Stimulated activated CD4-positive, alpha-beta T cell treated with anti-CD3 and anti-CD28 coated beads, Interleukin-15, amount 100 ng/mL, for 24 hours (primary cell): ENCODE measurements at regions not wholly inside any gene's neighbourhood (a gene's known extent, or its start where the extent isn't known, plus 50 kb on each side); places are given as distances from the start of the nearest gene placed in this dataset.

Experiments
- DNase-seq: peaks from one replicate; pipeline ENCODE4 v3.0.0-alpha.2; 2020

DNA sequence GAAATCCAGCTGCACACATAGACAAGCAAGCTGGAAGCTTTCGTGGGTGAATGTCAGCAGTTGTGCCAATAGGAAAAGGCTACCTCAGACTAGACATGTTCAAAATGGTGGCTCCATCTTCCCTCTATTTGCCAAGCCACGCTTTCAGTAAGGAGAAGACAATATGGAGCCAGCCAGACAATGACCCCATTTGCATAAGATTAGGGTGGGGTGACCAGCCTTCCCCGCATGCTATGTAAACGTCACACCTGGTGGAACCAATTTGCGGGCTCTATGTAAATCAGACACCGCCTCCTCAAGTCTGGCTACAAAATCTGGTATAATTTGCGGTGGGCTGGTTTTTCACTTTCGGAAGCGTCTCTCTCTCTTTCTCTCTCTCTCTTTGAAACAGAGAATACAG is 297.4 kb upstream of the PCDH15 start:
- DNase-seq: no peak

DNA sequence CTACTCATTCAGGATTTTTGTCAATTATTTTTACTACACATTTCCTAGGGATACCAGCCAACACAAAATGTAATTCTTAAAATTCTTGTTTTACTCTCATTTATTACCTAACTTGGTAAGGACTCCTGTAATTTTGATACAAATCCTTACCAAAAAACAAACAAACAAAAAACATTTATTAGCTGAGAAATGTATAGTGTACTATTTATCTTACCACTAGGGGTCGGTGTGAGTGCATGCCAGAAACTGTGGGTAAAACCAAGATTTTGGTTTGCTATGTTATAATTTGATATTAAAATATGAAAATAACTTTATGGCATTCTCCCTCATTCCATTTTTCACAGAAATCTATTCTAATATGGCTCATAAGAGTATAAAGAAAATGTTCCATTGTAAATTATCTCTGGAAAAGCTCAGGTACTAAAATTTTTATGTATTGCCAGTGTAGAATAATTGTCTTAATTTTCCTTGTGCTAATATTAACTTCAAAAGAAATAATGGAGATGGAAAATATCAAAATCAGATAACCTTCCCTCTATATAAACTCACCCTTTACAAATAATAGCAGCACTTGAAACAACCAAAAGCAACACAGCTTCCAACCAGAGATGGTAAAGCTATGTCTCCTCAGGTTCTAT is 290.8 kb upstream of the PCDH15 start:
- no peak for DNase-seq

DNA sequence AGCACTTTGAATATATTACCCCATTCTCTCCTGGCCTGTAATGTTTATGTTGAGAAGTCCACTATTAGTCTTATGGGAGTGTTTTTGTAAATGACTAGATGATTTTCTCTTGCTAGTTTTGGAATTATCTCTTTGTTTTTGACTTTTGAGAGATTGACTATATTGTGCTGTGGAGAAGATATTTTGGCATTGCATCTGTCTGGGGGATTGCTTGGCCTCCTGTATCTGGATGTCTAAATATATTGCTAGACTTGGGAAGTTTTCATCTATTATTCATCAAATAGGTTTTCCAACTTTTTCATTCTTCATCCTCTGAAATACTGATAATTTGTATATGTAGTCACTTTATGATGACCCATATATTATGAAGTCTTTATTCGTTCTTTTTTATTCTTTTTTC is 277.1 kb upstream of the PCDH15 start:
- no peak for DNase-seq

DNA sequence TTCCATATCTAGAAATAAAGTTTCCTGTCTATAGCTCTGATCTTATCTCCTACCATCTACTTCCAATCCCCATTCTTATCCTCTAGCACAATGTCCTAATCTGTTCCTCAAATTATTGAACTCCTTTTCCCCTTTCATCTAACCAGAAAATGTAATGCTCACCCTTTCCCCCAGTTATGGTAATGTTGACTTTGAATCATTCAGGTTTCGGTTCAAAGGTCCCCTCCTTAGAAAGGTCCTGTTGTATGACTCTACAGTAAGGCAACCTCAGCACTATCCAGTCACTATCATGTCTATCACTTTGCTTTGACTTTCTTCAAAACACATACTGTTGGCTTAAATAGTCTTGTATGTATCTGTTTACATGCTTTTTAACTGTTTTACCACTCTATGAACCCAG is 264.2 kb upstream of the PCDH15 start:
- no peak for DNase-seq

DNA sequence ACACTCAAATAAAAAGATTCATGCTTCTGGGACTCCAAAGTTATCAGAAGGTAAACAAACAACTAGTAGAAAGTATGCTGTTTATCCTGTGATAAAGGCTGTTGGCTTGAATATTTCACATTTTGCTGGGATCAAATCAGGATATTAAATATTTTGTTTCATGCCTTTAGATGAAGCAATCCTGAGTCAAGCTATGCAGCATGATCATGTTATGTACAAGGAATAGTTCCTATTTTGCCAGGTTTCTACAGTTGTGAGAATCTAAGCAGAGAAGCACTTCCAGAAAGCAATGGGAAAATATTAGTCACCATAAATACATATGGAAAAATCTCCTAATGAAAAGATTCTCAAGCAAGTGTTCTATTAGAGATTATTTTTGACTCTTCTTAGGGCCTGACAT is 262.8 kb upstream of the PCDH15 start:
- no peak for DNase-seq

DNA sequence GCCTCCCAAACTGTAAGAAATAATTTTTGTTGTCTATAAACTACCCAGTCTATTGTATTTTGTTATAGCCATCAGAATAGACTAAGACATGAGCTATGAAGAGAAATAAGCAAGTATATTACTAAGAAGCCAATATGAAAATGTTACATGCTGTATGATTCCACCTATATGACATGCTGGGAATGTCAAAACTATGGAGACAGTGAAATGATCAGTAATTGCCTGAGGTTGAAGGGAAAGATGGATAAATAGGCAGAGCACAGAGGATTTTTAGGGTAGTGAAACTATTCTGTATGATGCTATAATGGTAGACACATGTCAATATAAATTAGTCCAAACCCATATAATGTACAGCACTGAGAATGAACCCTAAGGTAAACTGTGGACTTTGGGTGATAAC is 261.3 kb upstream of the PCDH15 start:
- no peak for DNase-seq

DNA sequence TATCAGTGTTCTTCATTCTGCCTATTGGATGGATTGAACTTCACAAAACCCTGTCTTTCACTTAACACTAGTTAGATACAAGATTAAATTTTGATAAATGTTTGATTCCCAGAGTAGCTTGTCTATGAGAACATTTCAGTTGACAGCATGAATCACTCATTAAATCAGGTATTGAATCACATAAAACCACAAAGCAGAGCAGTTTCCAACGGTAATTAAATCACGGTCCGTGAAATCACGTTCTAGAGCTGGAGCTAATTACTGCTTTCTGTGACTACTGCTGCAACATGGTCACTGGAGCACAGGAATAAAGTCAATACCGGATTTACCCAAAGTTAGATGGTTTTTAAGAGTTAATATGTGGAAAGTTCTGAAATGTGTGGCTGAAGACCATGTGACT is 257.8 kb upstream of the PCDH15 start:
- DNase-seq: no peak

DNA sequence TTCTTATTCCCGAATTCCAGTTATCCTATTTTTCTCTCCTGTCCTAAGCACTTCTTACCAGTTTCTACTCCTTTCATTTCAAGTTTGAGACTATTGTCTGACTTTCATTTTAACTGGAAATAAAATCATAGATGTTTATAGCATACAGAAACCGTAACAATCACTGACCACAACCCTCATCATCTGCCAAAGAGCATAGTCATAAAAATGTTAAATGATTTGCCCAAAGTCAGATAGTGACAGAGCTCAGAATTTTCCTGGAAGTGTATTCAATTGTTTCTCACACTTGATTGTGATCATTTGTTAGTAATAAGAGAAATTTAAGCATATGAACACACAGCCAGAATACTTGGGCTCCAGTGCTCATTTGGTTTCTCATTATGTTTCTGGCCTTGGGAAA is 250.5 kb upstream of the PCDH15 start:
- DNase-seq: no peak

DNA sequence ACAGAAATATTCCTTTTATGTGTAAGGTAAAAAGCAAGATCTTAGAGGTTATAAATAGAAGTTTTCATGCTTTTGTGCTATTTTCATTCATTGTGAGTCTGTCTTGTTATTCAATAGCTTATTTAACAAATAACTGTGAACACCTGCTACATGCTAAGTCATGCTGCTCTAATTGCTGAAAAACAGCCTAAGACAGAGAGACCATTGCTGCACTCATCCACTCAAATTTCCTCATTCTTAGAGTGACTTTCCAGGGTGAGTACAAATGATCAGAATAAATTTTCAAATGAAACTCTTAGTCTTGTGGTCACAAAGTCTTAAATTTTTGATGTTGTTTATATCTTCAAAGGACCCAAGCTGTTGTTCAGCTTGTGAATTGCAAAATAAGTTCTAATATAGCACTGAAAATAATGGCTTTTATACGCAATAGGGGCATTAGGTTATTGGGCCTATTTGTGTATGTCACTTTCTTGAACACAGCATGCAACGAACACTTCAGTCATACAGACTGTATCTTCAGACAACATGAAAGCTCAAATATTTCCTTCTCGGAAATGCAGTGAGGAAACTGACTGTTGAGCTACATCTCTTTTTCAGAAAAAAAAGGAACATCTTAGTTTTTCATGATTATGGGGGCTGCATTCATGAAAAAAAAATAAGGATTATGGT is 247.9 kb upstream of the PCDH15 start:
- no peak for DNase-seq

DNA sequence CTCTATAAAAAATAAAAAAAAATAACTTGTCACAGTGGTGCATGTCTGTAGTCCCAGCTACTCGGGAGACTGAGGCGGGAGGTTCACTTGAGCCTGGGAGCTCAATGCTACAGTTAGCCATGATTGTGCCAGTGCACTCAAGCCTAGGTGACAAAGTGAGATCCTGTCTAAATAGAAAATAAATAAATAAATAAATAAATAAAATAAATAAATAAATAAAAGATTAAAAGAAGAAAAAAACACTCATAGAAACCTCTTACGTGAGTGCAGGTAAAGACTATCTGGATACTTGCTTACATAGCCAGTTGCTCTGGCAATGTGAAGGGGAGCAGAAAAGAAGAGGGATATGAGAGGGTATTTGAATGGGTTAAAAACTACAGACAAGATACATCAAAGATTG is 242.5 kb upstream of the PCDH15 start:
- DNase-seq: no peak

DNA sequence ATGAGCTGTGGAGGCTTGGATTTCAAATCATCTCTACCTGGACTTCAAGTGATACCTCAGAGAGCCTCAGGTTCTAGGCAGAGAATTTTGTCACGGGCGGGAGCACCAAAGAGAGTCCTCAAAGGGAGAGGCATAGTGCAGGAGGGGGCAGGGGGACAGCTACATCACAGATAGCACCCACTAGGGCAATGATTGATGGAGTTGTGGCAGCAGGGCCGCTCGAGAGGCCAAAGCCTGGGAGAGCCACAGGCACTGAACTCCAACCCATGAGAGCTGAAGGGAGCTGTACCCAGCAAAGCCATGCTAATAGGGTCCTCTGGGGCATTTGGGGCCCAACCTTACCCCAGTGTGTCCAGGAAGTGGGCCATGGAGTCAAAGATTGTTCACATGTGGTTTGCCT is 232.0 kb upstream of the PCDH15 start:
- DNase-seq: no peak

DNA sequence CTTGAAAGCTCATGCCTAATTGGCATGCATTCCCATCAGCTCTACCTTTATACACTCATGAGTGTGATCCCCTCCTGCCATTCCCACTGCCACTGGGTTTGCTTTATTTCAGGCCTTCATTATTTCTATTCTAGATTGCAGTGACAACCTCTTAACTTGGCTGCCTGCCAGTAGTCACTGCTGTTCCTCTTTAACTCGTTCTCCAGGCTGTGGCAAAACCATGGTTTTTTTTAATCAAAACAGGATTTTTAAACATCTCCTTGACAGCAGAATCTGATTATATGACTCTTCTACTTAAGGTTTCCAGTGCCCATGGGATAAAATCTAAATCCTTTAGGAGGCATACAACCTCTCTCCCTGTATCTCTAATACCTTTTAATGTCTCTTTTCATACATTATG is 223.7 kb upstream of the PCDH15 start:
- DNase-seq: no peak

DNA sequence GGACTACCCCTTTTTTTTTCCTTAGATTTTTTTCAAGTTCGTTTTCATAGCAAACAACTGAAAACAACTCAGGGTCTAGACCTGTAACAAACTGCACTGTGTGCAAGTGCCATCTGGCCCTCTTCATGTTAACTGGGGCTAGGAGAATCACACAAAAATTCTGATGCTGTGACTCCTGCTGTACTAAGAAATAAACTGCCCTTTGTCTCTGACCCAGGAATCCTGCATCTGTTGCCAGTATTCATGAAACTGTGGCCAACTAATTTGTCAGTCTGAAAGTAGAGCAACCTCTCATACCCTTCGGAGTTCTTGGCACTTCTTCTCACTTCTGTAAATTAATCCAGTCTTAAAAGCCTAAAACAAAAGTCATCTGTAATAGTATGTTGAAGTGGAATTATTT is 218.4 kb upstream of the PCDH15 start:
- no peak for DNase-seq

DNA sequence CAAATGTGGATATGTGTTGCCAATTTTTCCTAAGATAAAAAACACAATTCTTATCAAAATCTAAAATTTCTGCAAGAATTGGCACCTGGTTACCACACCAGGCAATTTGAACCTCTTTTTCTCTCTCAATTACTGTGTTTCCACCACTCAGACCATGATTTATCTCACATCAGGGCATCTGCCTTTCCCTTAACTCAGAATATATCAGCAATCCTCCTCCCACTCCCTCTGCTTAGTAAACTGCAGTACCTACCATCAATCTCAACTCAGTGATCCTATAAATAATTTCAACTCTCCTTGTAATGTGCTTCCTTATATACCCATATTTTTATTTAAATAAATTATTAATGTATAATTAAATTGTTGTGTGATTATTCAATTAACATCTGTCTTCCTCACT is 212.3 kb upstream of the PCDH15 start:
- DNase-seq: no peak

DNA sequence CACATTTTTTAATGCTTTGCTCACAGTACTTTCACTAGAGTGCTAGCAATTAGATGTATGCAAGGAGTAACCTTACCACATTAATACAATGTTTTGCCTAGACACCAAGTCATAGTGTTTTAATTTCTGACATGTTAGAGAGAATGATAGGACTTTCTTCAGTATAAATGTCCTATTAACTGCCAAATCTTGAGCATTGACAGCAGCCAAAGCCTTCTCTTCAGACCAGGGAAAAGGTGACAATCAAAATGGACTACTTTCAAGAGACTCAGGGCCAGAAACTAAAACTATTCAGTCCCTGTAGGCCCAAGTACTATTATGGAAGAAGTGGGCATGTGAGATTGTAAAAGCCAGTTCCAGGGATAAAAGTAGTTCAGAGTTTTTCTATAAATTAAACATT is 201.4 kb upstream of the PCDH15 start:
- DNase-seq: no peak

DNA sequence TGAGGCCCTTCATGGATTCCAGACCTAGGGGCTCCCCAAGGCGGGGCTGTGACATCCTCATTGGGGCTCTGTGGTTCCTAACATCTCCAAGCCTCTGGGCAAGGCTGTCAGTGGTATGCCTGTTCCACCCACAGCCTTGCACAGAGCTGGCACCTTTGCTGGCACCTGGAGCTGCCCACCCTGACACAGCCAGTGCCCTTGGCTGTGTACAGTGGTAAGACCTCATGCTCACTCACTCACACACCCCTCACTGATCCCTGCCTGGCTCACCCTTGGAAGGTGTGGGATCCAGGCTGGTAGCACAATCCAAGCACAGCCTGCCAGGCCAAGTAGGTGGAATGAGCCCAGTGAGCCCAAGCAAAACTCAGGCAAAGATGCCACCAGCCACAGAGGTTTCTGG is 200.4 kb upstream of the PCDH15 start:
- no peak for DNase-seq

DNA sequence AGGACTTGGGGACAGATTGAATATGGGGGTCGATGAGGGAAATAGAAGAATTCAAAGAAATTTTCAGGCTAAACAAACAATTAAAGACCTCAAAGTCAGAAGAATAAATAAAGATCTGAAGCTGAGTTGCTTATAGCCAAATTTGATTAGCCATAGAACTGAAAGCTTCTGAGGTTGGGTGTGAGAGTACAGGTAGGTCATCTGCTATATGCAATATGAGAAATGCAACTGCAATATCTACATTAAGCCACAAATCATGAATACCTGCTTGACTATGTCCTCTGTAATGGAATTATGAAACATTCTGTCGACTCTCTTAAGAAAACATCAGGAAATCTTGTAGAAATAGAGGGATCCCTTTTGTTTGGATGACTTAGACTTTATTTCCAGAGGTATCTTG is 192.1 kb upstream of the PCDH15 start:
- DNase-seq: no peak

DNA sequence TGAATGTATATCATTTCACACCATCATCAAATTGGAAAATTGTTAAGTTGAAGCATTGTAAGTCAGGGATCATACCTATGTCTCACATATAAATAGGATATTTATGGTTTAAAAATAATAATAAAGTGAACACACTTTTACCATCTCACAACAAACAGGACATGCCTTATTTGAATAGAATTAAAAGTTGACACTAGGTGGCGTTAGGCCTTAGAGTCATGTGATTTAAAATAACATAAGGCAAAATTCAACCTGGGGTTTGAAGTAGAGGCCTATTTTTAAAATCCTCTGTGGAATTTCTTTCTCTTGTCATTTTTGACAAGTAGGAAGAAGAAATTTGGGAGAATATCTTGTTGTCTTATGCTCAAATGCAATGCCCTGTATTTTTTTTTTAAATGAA is 184.7 kb upstream of the PCDH15 start:
- no peak for DNase-seq

DNA sequence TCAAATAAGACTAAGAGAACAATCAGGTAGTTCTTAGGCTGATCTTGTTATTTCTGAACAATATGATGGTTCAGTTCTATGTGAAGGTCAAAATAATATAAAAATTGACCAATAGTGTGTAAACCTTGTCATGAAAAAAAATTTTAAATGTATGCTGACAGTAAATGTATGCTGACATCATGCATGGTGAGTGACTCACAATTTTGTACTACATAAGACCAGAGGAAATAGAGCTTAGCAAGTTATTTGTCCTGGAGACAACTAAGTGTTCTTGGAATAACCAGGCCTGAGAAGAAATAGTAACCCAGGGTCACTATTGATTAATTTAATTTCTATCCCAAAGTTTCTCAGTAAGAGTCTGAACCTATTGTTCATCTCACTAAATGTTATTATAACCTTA is 182.2 kb upstream of the PCDH15 start:
- no peak for DNase-seq

DNA sequence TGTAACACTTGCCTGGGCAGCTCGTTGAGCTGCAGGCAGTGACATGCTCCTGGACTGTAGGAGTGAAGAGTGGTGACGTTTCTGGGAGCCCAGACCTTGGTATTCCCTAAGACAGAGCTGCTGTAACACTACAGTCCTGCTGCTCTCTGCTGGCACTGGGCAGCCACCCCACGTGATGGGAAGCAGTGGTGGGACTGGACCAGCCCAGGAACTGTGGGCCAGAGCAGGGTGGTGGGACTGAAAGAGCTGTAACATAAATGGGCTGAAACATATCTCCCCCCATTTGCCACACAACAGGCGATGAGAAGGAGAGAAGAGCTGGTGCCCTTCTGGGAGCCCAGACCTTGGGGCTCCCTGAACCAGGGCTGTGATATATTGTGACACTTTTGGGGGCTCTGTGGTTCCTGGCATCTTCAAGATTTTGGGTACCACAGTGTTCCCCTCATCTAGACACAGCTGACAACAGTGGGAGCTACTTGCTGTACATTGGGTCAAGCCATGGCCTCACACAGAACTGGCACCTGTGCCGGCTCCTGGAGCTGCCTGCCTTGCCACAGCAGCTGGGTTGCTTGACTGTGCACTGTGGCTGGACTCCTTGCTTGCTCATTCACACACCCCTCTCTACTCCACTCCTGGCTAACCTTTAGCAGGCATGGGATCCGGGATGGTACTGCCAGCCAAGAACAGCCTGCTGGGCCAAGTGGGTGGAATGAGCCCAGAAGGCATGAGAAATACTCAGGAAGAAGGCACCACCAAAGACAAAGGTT is 161.3 kb upstream of the PCDH15 start:
- no peak for DNase-seq

DNA sequence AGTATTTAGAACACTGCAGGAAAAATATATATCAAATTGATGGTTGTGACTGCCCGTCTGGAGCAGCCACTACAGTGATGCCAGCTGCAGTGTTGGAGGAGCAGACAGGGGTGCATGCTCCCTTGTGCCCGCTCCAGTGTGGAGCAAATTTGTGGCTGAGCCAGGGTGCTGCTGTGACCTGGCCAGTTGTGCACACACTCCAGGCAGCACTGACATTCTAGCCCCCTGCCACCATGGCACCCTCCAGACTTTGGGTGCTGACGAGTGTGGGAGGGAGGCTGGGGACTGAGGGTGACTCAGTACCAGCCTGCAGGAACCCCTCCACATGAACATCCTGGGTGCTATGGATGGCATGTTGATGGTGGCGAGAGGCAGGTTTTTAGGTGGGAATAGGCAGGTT is 160.0 kb upstream of the PCDH15 start:
- no peak for DNase-seq

DNA sequence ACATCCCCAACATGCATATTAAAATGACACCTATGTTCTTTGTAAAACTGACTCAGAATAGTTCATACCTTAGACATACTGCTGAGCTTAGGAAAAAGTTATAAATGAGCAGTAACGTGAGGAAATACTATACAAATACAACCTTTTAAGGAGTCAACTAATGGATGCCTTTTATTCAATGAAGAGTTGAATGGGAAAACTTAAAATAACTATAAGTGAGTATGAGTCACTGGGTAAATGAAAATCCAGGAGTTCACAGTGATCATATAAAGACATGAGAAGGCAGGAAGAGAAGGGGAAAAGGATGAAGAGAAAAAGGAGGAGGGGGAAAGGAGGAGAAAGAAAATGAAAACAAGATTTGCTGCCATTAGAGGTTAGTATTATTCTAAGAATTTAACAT is 157.8 kb upstream of the PCDH15 start:
- no peak for DNase-seq

DNA sequence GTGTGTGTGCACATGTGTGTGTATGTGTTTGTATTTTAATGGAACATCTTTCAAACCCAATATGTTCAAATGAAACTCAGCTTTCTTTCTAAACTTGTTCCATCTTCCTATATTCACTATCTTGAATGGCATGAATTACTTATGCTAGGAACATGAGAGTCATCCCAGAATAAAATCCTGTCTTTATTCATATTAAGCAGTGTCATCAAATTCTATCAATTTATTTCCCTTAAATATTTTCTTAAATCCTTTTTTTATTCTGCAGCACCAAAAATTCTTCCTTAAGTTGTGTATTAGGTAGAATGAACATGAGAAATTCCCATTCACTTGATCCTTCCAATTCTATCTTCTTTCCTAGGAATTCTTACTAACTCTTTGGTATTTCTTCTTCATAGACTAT is 146.6 kb upstream of the PCDH15 start:
- DNase-seq: no peak

DNA sequence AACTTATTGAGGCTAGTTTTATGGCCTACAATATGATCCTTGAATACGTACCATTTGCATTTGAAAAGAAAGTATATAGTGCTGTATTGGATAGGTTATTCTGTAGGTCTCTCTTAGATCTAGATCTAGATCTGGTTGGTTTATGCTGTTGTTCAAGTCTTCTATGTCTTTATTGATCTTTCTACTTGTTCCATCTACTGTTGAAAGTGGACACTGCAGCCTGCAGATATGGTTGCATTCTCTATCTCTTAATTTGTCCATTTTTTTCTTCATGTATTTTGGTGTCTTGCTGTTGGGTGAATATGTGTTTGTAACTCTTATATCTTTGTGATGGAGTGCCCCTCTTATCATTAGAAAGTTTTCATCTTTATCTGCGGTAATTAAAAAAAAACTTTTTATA is 139.4 kb upstream of the PCDH15 start:
- no peak for DNase-seq

DNA sequence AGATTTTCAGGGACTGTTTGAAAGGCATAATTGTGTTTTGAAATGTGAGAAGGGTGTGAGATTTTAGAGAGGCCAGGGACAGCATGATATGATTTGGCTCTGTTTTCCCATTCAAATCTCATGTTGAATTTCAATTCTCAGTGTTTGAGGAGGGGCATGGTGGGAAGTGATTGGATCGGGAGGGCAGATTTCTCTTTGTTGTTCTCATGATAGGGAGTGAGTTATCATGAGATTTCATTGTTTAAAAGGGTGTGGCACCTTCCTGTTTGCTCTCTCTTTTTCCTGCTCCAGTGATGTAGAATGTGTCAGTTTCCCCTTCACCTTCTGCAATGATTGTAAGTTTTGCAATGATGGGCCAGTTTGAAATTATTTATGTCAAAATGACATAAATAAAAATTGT is 113.0 kb upstream of the PCDH15 start:
- no peak for DNase-seq
